ENCODE measurements at regions not wholly inside any gene's neighbourhood (a gene's known extent, or its start where the extent isn't known, plus 50 kb on each side); places are given as distances from the start of the nearest gene placed in this dataset.
A peak's percentile ranks its signal among the peaks of the same experiment; 100 is the strongest.

DNA sequence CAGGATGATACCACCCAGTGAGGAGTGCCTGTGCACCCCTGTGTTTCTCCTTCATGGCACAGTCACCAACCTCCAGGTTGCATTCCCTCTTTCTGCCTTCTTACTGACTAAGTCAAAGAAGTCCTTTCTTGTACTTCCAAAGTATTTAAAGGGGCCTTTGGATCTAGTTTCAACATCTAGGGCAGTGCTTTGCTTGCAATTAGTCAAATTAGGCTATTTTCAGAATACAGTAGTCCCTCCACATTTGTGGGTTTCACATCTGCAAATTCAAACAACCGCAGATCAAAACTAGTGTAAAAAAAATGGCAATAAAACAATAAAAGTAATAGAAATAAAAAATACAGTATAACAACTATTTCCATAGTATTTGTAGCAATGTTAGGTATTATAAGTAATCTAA, 333.9 kb upstream of the SEMA6A start (continued):
- TF ChIP-seq, protein P1, sequence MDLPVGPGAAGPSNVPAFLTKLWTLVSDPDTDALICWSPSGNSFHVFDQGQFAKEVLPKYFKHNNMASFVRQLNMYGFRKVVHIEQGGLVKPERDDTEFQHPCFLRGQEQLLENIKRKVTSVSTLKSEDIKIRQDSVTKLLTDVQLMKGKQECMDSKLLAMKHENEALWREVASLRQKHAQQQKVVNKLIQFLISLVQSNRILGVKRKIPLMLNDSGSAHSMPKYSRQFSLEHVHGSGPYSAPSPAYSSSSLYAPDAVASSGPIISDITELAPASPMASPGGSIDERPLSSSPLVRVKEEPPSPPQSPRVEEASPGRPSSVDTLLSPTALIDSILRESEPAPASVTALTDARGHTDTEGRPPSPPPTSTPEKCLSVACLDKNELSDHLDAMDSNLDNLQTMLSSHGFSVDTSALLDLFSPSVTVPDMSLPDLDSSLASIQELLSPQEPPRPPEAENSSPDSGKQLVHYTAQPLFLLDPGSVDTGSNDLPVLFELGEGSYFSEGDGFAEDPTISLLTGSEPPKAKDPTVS (IDR thresholded peaks at IDR 0.05; ENCODE audit: low read depth, low read length) = no peak
- no peak for TF ChIP-seq EZH2 (IDR thresholded peaks at IDR 0.05; ENCODE audit: borderline replicate concordance, control insufficient read depth, low read depth, low read length)
- TF ChIP-seq ATF7 (IDR thresholded peaks at IDR 0.05; ENCODE audit: low read depth) = 0 out of 2 replicates have a peak, but pooled peaks have one; percentile 20
- no peak for TF ChIP-seq LARP7 (IDR thresholded peaks at IDR 0.05)
- TF ChIP-seq, protein P2, sequence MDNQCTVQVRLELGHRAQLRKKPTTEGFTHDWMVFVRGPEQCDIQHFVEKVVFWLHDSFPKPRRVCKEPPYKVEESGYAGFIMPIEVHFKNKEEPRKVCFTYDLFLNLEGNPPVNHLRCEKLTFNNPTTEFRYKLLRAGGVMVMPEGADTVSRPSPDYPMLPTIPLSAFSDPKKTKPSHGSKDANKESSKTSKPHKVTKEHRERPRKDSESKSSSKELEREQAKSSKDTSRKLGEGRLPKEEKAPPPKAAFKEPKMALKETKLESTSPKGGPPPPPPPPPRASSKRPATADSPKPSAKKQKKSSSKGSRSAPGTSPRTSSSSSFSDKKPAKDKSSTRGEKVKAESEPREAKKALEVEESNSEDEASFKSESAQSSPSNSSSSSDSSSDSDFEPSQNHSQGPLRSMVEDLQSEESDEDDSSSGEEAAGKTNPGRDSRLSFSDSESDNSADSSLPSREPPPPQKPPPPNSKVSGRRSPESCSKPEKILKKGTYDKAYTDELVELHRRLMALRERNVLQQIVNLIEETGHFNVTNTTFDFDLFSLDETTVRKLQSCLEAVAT (IDR thresholded peaks at IDR 0.05) = 0 out of 2 replicates have a peak, but pooled peaks have one; percentile 18
- TF ChIP-seq ZNF384 (IDR thresholded peaks at IDR 0.05; ENCODE audit: borderline replicate concordance, low read depth, low read length) = peak; percentile 65; the same call in 1 of the 2 replicates
- TF ChIP-seq, protein P3, sequence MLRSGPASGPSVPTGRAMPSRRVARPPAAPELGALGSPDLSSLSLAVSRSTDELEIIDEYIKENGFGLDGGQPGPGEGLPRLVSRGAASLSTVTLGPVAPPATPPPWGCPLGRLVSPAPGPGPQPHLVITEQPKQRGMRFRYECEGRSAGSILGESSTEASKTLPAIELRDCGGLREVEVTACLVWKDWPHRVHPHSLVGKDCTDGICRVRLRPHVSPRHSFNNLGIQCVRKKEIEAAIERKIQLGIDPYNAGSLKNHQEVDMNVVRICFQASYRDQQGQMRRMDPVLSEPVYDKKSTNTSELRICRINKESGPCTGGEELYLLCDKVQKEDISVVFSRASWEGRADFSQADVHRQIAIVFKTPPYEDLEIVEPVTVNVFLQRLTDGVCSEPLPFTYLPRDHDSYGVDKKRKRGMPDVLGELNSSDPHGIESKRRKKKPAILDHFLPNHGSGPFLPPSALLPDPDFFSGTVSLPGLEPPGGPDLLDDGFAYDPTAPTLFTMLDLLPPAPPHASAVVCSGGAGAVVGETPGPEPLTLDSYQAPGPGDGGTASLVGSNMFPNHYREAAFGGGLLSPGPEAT (IDR thresholded peaks at IDR 0.05; ENCODE audit: low read depth) = peak; percentile 61; the same call in 1 of the 2 replicates
- TF ChIP-seq, protein P4, sequence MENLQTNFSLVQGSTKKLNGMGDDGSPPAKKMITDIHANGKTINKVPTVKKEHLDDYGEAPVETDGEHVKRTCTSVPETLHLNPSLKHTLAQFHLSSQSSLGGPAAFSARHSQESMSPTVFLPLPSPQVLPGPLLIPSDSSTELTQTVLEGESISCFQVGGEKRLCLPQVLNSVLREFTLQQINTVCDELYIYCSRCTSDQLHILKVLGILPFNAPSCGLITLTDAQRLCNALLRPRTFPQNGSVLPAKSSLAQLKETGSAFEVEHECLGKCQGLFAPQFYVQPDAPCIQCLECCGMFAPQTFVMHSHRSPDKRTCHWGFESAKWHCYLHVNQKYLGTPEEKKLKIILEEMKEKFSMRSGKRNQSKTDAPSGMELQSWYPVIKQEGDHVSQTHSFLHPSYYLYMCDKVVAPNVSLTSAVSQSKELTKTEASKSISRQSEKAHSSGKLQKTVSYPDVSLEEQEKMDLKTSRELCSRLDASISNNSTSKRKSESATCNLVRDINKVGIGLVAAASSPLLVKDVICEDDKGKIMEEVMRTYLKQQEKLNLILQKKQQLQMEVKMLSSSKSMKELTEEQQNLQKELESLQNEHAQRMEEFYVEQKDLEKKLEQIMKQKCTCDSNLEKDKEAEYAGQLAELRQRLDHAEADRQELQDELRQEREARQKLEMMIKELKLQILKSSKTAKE (IDR thresholded peaks at IDR 0.05; ENCODE audit: low read depth, poor library complexity, severe bottlenecking) = peak; percentile 41
- TF ChIP-seq CBX3 (IDR thresholded peaks at IDR 0.05; ENCODE audit: borderline replicate concordance, low read depth) = no peak
- no peak for TF ChIP-seq FOXM1 (IDR thresholded peaks at IDR 0.05; ENCODE audit: low read depth, low read length)
- TF ChIP-seq, protein P5, sequence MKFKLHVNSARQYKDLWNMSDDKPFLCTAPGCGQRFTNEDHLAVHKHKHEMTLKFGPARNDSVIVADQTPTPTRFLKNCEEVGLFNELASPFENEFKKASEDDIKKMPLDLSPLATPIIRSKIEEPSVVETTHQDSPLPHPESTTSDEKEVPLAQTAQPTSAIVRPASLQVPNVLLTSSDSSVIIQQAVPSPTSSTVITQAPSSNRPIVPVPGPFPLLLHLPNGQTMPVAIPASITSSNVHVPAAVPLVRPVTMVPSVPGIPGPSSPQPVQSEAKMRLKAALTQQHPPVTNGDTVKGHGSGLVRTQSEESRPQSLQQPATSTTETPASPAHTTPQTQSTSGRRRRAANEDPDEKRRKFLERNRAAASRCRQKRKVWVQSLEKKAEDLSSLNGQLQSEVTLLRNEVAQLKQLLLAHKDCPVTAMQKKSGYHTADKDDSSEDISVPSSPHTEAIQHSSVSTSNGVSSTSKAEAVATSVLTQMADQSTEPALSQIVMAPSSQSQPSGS (IDR thresholded peaks at IDR 0.05; ENCODE audit: low read length) = peak; percentile 63
- no peak for TF ChIP-seq NR2C1 (IDR thresholded peaks at IDR 0.05)
- no peak for TF ChIP-seq TCF3 (IDR thresholded peaks at IDR 0.05; ENCODE audit: borderline replicate concordance, insufficient read depth, low read depth, low read length)
- no peak for TF ChIP-seq FOS (IDR thresholded peaks at IDR 0.05; ENCODE audit: borderline replicate concordance, extremely low read depth, insufficient read length)
- no peak for TF ChIP-seq SREBF1 (IDR thresholded peaks at IDR 0.05; ENCODE audit: low read length)
- peak; percentile 95 for TF ChIP-seq MEF2A (IDR thresholded peaks at IDR 0.05; ENCODE audit: insufficient read depth, low read depth, low read length)
- TF ChIP-seq MTA3 (IDR thresholded peaks at IDR 0.05; ENCODE audit: borderline replicate concordance, low read length) = no peak
- no peak for TF ChIP-seq MYB (IDR thresholded peaks at IDR 0.05; ENCODE audit: borderline replicate concordance, low read depth, low read length)
- TF ChIP-seq MYC (IDR thresholded peaks at IDR 0.05; ENCODE audit: insufficient read depth, insufficient read length, insufficient replicate concordance, low read length, severe bottlenecking) = no peak
- no peak for TF ChIP-seq YBX1 (IDR thresholded peaks at IDR 0.05)
- no peak for TF ChIP-seq SIN3A (IDR thresholded peaks at IDR 0.05; ENCODE audit: low read depth, low read length)
- TF ChIP-seq SMARCA5 (IDR thresholded peaks at IDR 0.05) = no peak
- no peak for TF ChIP-seq NFYB (IDR thresholded peaks at IDR 0.05; ENCODE audit: insufficient read depth, low read depth, low read length)
- no peak for TF ChIP-seq CEBPB (IDR thresholded peaks at IDR 0.05; ENCODE audit: borderline replicate concordance in 1 of 2, low read depth in 2 of 2, low read length in 2 of 2)

Measured in GM12878 (cell line).